OCI-LY3 (cell line): ENCODE measurements at regions not wholly inside any gene's neighbourhood (a gene's known extent, or its start where the extent isn't known, plus 50 kb on each side); places are given as distances from the start of the nearest gene placed in this dataset.
A peak's percentile ranks its signal among the peaks of the same experiment; 100 is the strongest.

Source experiments
- H2AFZ ChIP-seq: fragments of 200-600, 300-600 bp; shearing (Covaris generic); 2 replicates; pipeline ENCODE4 v1.6.0; 2014; ENCODE audit warnings: antibody characterized with exemption, low read depth, low read length
- H3K27ac ChIP-seq: fragments of 200-600, 300-600 bp; sonication (generic); 2 replicates; pipeline ENCODE4 v1.5.1; 2014; ENCODE audit warnings: mild to moderate bottlenecking, low read length, moderate library complexity, mixed read lengths
- H3K27me3 ChIP-seq: fragments of 200-600, 300-600 bp; sonication (generic); 2 replicates; pipeline ENCODE4 v1.6.1; 2014; ENCODE audit warnings: low read depth, low read length, mixed read lengths
- H3K36me3 ChIP-seq: fragments of 200-600, 300-600 bp; sonication (generic); replicated peaks from 2 replicates; pipeline ENCODE3; 2014; ENCODE audit warnings: low read depth, low read length, mixed read lengths
- H3K4me1 ChIP-seq: fragments of 300-600, 200-600 bp; sonication (generic); 2 replicates; pipeline ENCODE4 v1.6.1; 2014; ENCODE audit warnings: low read length, mixed read lengths
- H3K4me2 ChIP-seq: fragments of 200-600, 300-600 bp; sonication (generic); 2 replicates; pipeline ENCODE4 v1.6.1; 2014; ENCODE audit warnings: low read length, mixed read lengths
- H3K4me3 ChIP-seq: fragments of 300-600, 200-600 bp; sonication (generic); 2 replicates; pipeline ENCODE4 v1.5.1; 2014; ENCODE audit warnings: antibody characterized with exemption, mild to moderate bottlenecking, low read length, moderate library complexity
- H3K79me2 ChIP-seq: fragments of 300-600, 200-600 bp; shearing (Covaris generic); 2 replicates; pipeline ENCODE4 v1.6.1; 2014; ENCODE audit warnings: mild to moderate bottlenecking, low read length, mixed read lengths
- H3K9ac ChIP-seq: fragments of 300-600, 200-600 bp; shearing (Covaris generic); 2 replicates; pipeline ENCODE4 v1.6.0; 2014; ENCODE audit warnings: mild to moderate bottlenecking, low read length, moderate library complexity
- H3K9me3 ChIP-seq: fragments of 200-600, 300-600 bp; shearing (Covaris generic); 2 replicates; pipeline ENCODE4 v1.6.1; 2014; ENCODE audit warnings: low read length, mixed read lengths; ENCODE audit not compliant: insufficient read depth
- H4K20me1 ChIP-seq: fragments of 200-600, 300-600 bp; sonication (generic); 2 replicates; pipeline ENCODE4 v1.6.1; 2016; ENCODE audit warnings: low read length, mixed read lengths; ENCODE audit not compliant: insufficient read depth
- EZH2phosphoT487 ChIP-seq: fragments of 200-600 bp; shearing (Covaris generic); IDR thresholded peaks from 2 replicates; pipeline ENCODE4 v1.6.1; 2018; ENCODE audit warnings: antibody characterized with exemption, mixed run types, low read depth
- TF ChIP-seq, protein P1 (sequence below): fragments of 200-600, 300-600 bp; sonication (generic); IDR thresholded peaks from 2 replicates; pipeline ENCODE4 v1.5.1; 2014; ENCODE audit warnings: antibody characterized with exemption, low read length, low read depth

DNA sequence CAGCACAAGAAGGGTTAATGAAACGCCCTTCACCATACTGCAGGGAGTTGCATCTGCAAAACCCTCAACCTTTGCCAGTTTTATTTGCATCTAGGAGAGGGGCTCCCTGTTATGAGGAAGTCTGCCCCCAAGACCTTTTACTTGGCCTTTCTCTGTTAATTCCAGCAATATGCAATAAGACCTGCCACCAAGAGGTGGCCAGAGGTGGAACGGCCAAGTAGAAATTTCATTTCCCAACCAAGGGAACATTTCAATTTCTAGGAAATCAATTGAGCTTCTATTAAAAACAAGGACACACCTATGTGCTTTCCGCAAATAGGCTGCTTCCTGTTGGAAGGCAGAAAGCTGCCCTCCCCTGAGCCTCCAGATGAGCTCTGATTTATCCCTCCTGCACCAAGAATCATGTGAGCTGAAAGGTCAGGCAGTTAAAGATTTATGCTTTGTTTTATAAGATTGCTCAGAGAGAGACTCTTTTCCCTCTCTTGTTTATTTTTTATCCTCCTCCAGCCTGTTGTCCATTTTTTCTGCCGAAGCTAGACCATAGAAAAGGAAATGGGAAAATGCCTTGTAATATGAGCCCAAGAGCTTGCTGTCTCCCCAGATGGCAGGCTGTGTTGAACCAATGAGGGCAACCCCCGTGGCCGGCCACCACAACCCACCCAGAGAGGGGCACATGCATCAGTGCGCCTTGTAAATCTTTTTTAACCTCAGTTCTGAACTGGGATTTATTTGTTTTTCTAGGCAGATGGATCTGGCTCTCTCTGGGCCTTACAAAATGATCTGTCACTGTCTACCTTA lies 572.8 kb downstream of the TLE1 start:
- H3K27ac ChIP-seq, result no peak overlapping the region
- no peak overlapping the region for H3K9ac ChIP-seq
- no peaks in the 10 kb centered on the region for H3K9me3 ChIP-seq
- no peak overlapping the region for H3K4me2 ChIP-seq
- no peaks in the 10 kb centered on the region for H3K36me3 ChIP-seq
- TF ChIP-seq, protein P1, sequence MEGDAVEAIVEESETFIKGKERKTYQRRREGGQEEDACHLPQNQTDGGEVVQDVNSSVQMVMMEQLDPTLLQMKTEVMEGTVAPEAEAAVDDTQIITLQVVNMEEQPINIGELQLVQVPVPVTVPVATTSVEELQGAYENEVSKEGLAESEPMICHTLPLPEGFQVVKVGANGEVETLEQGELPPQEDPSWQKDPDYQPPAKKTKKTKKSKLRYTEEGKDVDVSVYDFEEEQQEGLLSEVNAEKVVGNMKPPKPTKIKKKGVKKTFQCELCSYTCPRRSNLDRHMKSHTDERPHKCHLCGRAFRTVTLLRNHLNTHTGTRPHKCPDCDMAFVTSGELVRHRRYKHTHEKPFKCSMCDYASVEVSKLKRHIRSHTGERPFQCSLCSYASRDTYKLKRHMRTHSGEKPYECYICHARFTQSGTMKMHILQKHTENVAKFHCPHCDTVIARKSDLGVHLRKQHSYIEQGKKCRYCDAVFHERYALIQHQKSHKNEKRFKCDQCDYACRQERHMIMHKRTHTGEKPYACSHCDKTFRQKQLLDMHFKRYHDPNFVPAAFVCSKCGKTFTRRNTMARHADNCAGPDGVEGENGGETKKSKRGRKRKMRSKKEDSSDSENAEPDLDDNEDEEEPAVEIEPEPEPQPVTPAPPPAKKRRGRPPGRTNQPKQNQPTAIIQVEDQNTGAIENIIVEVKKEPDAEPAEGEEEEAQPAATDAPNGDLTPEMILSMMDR, result no peak
- TF ChIP-seq EZH2phosphoT487, result no peak
- no peak overlapping the region for H2AFZ ChIP-seq
- H3K27me3 ChIP-seq, result no peaks in the 10 kb centered on the region
- H3K4me3 ChIP-seq, result no peak overlapping the region
- no peaks in the 10 kb centered on the region for H3K79me2 ChIP-seq
- no peaks in the 10 kb centered on the region for H4K20me1 ChIP-seq
- H3K4me1 ChIP-seq, result no peaks in the 10 kb centered on the region

DNA sequence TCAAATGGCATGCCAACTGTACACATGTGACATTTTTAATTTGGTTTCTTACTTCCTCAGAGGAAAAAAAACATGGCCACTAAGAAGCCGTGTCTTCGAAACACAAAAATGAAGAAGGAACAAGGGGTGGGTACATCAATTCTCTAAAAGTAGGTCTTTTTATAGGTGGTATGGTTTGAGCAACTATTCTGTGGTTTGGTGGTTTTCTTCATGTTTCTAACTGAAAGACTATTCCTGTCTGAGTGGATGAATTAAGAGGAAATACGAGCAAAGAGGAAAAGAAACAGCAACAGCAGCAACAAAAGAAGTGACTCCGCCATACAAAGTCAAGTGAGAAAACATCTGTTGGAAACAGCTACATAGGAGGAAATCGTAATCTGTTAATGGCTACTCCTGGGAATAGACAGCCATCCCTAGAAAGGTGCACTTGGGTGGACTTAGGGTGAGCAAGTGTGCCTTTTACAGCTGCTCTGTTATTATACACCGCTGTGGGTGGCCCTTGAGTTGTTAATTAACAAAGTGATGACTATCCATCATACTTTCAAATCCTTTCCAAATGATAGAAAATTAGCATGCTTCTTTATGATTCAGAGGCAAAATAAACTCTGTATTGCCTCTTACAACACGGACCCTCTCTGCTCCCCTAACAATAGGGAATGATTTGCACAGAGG lies 575.8 kb downstream of the TLE1 start:
- no peak overlapping the region for H3K27ac ChIP-seq
- H3K36me3 ChIP-seq, result no peaks in the 10 kb centered on the region
- H3K4me1 ChIP-seq, result no peaks in the 10 kb centered on the region
- no peaks in the 10 kb centered on the region for H4K20me1 ChIP-seq
- no peak overlapping the region; the same call in 1 of the 2 replicates for H2AFZ ChIP-seq
- no peaks in the 10 kb centered on the region for H3K9me3 ChIP-seq
- H3K27me3 ChIP-seq, result no peaks in the 10 kb centered on the region
- H3K9ac ChIP-seq, result no peak overlapping the region
- H3K4me2 ChIP-seq, result peak overlapping the region; percentile 29
- H3K79me2 ChIP-seq, result no peaks in the 10 kb centered on the region
- H3K4me3 ChIP-seq, result peak overlapping the region; percentile 21; the same call in 1 of the 2 replicates
- TF ChIP-seq EZH2phosphoT487, result no peak
- TF ChIP-seq, protein P1, result no peak

DNA sequence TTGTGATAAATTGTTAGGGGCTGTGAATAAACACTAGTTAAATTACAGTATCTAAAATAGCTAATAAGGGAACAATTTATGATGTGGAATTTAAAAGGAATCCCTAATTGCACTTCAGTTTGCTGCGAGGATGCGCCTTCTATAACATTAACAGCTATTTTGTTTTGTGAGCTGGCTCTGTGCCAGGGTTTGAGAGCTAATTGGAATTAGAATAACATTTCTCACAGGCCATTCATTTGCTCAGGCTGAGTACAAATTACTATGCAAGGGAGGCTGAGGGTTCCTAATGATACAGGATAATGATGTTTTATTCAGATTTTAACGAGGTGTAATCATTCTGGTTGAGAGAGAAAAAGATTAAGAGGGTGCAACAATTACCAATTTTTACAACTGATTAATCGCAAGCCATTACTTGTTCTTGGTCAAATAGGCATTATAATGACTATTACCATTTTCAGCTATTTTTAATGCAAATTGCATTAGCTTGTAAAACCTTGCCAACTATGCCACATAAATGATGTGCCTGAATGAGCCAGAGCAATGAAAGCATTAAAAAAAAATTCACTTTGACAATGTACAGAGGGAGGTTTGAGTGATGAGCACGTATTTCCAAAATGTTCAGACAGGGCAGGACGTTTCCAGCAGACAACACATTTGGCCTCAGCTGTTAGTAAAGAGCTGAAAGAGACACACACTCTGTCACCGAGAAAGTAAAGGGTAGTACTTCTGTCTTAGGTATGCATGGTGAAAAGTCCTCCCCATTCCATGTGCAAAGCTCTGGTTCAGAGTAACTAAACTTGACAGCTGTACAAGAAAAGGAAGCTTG lies 576.5 kb downstream of the TLE1 start:
- TF ChIP-seq EZH2phosphoT487, result no peak
- TF ChIP-seq, protein P1, result no peak
- Histone ChIP-seq H4K20me1 (no peaks in the 10 kb centered on the region), H3K27ac (no peak overlapping the region), H3K36me3 (no peaks in the 10 kb centered on the region), H2AFZ (no peak overlapping the region; the same call in 1 of the 2 replicates), H3K79me2 (no peaks in the 10 kb centered on the region), H3K27me3 (no peaks in the 10 kb centered on the region), H3K4me1 (no peaks in the 10 kb centered on the region), H3K9me3 (no peaks in the 10 kb centered on the region), H3K4me2 (peak overlapping the region; percentile 29), H3K4me3 (peak overlapping the region; percentile 21; the same call in 1 of the 2 replicates), H3K9ac (no peak overlapping the region)
